ENCODE measurements at regions not wholly inside any gene's neighbourhood (a gene's known extent, or its start where the extent isn't known, plus 50 kb on each side); places are given as distances from the start of the nearest gene placed in this dataset.

DNA sequence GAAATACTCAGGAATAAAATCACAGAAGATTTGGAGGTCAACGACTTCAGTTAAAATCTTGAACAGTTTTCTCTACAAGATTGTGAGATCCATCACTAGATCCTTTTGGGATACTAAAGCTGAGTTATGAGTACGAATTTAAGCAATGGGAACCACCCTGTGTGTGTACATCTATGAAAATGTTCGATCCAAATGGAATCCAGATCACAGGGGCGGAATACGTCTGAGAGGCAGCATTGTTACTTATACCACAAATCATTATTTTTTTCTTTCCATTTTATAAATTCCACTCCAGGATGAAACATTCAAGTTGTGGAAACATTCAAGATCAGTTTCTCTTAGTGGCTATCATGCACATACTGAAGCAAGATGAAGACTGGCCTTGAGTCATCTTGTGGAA is 239.3 kb upstream of the PAPPA start:
- no peak for DNase-seq

DNA sequence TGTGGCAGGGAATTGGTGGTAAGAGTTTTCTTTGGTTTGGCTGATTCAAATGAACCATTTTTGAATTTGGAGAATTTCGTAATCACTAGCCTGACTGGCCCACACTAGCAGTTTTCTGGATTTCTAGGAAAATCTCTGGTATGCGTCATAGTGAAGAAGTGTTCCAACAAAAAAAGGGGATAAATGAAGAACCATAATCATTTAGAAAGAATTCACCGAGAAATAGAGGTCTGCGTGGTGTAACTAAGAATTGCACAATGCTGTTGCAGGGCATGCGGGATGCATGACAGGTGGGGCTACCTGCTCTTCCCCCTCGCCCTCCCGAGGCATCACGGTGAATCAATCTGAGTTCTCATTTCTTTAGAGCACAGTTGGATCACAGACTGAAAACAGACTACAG is 232.3 kb upstream of the PAPPA start:
- no peak for DNase-seq

DNA sequence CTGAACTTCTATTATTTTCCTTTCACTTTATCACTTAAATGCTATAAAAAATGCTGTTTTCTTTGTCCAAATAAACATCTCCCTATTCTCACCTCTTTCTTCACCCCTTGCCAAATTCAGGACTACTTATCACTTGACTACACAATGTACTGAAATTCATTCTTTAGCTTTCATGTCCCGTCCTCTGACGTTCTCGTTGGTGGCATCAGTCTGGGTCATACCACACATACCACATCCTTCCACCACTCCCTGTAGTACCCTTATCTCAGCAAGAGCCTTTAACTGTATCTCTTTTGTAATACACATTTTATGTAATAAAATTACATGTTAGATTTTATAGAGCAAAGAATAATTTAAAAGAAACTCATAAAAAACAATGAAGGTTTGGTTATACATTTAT is 231.1 kb upstream of the PAPPA start:
- no peak for DNase-seq

DNA sequence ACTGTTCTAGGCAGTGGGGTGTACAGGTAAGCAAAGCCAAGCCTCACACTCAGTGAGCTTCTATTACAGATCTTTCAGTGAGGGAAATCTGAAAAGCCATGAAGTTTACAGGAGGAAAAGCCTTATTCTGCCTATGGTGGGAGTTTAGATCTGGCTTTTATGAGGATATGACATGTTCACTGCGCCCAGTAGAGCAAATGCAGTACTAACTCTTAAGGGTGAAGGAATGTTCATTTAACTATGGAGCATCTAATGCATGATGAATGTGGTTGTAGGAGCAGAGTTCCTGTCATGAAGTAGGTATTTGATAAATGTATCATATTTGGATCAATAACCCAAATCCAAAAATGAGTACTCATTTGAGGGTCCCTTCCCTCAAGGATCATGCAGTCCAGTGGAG is 230.2 kb upstream of the PAPPA start:
- no peak for DNase-seq

DNA sequence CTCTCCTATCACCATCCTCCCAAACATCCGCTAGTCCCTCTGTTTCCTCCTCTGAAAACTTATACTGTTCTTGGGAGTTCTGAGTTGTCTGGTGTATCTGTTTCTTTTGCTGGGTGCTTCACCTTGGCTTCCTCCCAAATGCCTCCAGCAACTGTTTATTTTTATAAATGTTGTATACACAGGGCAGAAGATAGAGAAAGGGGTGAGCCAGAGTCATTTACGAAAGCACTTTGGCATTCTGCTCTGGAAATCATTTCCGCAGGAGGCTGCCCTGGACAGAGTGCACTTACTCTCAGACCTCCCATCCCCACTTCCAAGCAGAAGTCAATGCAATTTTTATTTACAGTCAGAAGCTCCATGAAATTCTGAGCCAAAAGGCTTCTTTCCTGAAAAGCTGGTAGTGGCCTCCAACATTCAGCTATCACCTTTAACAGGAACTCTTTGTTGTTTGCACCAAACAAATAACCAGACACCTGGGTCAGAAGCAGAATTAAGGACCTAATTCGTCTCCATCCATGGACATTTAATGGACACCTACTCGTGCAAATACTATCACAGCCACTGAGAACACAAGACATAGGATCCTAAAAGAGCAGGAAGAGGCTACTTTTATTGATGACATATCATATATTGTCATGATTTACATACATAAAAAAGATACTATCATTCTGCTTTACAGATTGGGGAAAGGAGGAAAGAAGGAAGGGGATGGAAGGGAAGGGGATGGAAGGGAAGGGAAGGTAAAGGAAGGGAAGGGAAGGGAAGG is 229.5 kb upstream of the PAPPA start:
- DNase-seq: no peak

DNA sequence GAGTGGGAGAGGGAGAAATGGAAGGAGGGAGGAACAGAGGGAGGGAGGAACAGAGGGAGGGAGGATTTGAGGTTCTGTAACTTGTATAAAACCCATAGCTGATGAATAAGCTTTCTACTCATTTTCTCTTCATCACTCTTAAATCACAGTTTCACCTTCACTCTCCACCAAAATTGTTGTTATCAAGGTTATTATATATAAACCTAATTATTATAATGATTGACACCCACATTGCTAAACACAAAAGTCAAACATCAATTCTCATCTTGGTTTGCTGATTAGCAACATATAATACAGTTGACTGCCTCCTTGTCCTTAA is 229.0 kb upstream of the PAPPA start:
- no peak for DNase-seq

DNA sequence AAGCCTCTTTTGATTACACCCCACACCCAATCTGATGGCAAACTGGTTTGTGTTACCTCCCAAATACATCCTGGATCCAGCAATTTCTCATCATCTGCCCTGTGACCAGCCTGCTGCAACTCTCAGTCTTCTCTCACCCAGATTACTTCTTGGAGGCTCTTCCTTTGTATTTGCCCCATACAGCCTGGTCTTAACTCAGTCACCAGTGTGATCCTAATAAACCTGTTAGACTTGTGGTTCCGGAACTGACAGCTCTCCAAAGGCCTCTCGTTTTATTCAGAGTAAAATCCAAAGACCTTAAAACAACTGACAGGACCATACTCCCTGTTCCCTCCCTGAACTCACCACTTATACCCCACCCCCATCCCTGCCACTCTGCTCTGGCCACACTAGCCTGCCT is 228.2 kb upstream of the PAPPA start:
- DNase-seq: no peak

DNA sequence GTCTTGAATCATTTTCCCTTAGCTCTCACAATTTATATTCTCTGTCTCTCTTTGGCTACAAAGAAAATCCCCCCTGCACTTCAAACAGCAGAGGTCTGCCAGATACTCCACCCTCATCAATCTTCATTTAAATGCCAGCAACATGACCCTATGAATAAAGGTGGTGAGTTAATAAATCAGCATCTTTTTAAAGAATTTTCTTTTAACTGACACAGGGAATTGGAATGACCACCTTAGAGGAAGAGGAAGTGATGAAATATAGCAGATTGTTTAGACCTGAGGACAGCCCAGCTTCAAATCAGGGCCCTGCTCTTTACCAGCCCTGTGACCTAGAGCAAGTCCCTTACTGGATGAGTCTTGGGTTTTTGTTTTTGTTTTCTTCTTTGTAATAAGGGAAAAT is 223.1 kb upstream of the PAPPA start:
- no peak for DNase-seq

DNA sequence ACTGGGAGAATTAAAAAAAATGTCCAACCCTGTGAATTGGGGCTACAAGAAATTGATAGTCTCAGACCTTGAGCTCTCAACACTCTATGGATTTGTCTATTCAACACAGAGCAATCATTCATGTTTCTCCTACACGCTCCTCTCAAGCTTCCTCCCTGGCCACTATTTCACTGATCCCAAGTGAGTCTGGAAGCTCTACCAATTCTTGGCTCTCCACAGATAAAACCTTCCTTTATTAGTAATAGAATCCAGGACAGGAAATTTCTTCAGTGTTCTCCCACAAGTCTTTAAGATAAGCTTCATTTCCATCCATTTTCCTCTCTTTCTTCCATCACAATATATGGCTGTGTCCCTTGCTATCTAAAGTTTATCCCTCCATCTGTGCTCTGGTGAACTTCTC is 215.1 kb upstream of the PAPPA start:
- DNase-seq: no peak

DNA sequence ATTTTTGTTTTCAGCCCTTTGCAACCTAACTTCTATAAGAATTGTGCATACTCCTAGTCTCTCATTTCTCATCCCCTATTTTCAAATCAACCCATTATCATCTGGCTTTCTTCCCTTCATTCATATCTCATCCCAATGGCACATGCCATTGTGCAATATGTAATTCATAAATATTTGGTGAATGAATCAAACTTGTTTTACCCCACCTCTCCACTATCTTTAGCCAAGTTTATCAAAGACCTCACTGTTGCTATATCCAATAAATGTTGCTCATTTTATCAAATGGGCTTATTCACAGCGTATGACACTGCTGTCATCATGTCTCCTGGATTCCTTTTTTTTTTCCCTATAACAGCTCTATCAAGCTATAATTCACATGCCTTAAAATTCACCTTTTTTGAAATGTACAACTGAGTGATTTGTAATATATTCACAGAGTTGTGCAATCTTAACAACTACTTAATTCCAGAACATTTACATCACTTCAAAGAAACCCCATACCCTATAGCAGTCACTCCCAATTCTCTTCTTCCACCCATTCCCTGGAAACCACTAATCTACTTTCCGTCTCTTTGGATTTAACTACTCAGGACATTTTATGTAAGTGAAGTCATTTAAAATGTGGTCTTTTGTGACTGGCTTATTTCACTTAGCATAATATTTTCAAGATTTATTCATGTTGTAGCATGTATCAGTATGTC is 214.4 kb upstream of the PAPPA start:
- DNase-seq: no peak

DNA sequence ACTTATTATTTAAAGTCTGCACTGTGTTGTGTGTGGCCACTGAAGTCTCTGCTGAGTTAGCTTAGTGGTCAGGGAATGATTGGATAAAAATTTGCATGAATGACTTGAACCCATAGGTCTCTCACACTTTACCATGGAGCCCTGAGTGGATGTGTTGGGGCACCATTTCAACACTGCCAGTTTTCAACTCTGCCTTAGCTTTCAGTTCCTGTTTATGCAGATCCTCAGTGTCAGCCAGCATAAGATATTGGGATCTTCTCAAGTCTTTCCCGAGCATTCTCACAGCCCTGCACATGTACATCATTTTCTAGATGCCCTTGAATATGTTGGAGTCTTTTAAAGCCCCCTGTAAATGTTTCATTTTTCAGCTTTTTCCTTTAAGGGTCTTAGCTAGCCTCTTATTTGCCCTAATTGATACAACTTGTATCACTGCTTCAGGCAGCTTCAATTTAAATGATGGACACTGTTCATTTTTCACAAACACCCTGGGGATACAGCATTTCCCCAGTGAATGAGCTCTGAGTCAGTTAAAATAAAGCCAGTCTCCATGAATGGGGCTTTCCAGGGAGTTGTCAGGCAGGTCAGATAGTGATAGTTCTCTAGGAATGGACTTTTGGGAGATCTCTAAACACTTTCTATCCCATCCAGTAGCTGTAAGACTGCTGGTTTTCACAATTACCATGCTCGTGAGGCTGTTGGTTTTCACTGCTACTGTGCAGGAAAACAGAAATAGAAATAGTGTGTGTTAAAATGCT is 211.9 kb upstream of the PAPPA start:
- DNase-seq: no peak

DNA sequence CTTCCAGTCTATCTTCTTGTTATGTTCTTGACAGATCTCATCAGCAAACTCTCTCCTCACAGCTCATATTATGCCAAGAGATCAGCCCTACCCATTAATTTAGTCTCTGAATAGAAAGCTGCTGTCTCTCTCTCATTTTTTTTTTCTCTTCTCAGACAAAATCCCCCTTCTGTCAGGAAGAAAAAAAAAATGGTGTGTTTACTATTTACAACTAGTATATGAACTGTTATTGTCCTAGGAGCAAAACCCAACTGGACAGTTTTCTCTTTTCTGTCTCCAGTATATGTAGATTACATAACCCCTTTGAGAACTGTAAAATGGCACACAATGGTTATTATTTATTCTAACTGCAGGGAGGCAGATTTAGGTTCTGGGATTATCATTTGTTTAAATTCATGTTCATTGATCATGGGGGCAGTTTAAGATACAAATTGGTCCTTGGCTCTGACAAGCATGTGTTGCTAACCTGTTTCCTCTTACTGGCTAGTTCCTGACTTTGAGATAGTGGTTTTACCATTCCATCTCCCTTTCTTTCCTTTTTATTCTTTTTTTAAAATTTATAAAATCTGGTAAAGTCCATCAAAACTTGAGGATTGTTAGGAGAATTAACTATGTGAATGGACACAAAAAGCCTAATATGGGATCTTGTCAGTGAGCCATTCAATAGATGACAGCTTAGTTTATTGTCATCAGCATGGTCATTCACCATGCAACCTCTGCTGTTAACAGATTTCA is 210.0 kb upstream of the PAPPA start:
- DNase-seq: no peak

DNA sequence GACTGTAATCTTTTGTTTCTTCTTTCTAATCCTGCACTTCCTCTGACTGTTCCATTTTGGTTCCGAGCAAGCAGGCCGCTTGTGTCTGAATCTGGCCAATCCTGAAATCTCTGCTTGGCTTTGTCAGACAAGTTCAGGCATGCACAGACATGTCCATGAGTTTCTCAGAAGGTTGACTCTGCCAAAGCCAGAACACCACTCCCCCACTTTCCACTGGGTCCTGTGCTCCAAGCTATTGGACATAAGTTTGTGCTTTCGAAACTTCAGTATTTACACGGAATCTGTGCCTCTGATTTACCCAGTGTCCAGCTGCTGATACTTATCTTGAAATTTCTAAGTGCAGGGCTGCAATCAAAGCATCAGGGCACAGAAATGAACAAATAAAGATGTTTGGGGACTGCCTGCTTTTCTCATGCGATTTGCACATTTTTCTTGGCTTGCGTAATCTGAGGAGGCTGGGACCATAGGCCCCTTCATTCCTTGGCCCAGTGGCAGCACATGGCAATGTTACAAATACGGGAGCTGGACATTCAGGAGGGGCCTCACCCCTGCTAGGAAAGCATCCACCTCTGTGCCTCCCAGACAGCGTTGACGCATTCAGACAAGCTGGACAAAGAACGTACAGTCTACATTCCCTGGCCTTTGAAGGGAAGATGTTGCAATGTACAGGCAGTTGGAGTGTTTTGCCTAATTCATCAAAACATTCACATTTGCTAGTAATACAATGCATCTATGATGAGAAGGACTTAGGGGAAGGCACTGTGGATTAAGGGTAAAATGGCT is 209.2 kb upstream of the PAPPA start:
- no peak for DNase-seq

DNA sequence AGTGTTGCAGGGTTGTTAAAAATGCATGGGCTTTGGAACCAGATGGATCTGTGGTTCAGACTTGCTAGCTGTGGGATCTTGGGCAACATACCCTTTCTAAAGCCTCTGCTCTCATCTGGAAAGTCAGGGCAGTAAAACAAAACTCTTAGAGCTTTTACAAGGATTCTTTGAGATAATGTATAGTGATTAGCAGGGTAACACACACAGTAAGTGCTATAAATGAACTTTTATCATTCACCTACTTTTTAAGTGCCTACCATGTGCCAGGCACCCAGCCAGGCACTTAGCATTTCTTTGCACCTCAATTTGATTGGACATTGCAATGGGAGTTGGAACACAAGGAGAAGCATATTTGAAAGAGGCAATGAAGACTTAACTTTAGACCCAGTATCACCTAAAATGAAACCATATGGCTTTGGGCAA is 208.6 kb upstream of the PAPPA start:
- DNase-seq: no peak

DNA sequence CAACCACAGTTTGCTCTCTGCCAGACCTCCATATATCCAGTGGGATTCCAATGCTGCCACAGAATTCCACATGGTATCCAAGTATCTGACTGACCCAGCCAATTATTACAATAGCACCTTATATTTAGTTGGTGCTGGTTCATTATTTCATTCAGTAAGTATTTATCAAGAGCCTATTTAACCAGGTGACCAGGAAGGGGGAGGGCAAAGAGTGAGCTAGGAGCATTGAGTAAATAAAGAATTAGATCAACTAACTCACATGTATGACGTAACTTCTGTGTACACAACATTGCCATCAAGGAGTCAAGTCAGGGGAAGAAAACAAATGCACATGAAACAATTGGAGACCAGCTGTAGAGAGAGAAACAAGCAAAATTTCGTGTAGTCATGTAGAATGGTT is 207.1 kb upstream of the PAPPA start:
- no peak for DNase-seq

DNA sequence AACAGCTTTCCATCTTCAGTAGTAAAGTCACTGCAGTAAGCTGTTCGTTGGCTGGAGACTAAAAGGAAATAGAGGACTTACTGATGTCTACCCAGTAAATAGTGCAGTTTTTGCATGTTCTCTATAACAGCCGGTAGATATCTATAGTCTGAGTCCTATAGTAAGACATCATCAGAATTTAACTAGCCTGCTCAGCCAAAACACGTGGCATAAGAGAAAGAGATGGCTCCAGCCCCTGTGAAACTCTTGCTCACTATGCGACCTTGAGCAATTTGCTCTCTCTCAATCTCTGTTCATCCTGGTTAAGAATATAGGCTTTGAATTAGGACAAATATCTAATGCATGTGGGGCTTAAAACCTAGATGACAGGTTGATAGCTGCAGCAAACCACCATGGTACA is 201.6 kb upstream of the PAPPA start:
- no peak for DNase-seq

DNA sequence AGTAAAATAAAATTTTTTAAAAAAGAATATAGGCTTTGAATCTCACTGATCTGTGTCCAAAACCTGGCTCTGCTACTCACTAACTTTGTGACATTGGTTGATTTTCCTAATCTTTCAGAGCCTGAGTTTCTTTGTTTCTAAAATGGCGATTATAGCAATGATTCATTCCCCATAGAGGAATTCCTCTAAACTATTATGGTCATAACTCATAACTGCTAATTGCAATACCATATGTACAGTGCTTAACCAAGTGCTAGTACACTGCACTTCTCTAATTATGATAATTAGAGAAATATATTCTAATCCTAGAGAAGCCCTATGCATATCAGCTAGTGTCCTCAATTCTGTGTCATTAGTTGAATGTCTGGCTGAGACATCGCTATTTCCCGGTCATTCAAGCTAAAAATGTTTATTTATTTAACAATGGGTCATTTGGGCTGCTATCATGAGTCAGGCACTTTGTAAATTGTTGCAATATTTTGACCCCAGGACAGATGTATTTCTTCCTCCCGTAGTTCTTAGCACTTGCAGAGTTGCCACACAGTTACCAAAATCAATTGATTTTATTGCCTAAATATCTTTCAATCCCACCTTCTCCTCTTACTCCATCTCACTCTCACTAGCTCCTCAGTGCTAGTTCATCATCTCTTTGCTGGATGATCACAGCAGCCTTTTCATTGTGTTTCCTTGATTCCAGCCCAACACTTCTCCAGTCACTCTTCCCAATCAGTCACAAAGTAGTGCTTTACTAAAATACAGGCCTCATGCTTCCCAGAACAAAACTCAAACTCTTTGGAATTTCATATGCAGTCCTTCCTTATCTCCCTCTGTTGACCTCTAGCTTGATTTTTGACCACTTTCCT is 200.9 kb upstream of the PAPPA start:
- DNase-seq: no peak

DNA sequence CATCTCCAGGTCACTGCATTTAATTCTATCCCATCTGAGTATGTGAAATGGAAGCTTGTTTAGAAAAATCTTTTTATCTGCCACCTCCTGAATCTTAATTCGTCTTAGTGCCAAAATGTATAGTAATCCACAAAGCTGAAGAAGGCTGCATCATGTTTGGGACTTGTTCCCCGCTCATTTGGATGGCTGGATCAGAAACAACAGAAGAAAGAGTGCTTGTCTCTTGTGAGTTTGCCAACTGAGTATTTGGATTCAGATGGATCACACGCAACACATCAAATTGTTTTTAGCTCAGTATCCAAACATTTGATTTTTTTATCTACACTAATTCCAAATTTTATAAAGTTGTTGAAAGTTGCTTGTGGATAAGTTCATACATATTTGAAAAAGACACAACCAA is 197.2 kb upstream of the PAPPA start:
- DNase-seq: no peak

DNA sequence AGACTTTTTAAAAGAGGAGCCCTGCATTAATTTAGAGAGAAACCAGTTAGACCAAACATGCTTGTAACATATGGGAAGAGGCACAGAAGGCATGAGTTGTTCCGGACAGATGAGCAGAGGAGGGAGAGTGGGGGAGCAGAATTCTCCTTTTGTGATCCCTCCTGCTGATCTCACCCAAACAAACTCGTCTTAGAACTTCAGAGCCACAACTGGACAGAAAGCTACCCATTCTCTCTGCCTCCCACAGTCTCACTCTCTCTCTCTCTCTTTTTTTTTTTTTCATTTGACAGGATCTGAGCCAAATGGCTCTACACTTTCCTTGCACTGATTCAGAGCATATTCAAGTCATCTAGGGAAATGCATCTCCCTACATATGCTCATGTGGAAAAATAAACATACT is 196.0 kb upstream of the PAPPA start:
- no peak for DNase-seq

DNA sequence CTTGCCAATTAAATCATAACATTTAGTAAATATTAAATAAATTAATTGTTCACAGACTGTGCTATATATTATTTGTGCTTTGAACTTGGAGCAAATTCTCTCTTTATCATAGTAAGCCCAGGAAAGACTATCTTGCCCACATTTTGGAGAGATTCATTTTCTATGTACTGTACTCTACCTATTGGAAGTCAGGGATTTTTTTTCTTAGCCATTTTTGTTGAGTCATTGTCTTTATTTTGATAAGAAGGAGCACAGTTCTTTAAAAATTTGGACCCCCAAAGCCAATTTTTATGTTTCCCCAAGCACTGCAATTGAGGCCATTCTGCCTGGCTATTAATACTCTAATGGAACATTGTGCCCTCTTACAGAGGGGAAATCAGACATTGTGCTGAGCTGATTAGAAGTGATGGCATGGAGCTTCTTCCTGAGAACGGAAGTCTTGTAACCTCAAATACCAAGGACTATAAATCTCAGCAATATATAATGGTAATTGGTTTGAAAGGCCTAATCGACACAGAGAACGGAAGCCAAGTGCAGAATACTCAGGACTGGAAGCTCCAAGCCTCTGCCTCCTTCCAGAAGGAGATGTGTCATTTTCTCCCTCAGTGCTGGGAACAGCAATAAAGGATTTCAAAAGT is 188.8 kb upstream of the PAPPA start:
- no peak for DNase-seq

DNA sequence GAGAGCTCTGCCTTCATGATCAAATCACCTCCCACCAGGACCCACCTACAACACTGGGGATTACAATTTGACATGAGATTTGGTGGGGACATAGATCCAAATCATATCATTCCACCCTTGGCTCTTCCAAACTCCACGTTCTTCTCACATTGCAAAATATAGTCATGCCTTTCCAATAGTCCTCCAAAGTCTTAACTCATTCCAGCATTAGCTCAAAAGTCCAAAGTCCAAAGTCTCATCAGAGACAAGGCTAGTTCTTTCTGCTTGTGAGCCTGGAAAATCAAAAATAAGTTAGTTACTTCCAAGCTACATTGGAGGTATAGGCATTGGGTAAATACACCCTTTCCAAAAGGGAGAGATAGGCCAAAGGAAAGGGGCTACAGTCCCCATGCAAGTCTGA is 186.9 kb upstream of the PAPPA start:
- DNase-seq: no peak

Data from NCI-H1930 (cell line).